Activated CD8-positive, alpha-beta memory T cell treated with anti-CD3 and anti-CD28 coated beads for 36 hours (primary cell): ENCODE measurements at regions not wholly inside any gene's neighbourhood (a gene's known extent, or its start where the extent isn't known, plus 50 kb on each side); places are given as distances from the start of the nearest gene placed in this dataset.

Experiments used
- CTCF ChIA-PET: fragments of 350-600 bp; sonication (Branson Sonifier 250); formaldehyde crosslinking; loops from one replicate; lab custom pipeline; 2021; ENCODE audit warnings: antibody characterized with exemption; lab: Charles Lee
- POLR2A ChIA-PET: fragments of 350-600 bp; sonication (Branson Sonifier 250); formaldehyde crosslinking; loops from one replicate; lab custom pipeline; 2021; ENCODE audit warnings: antibody characterized with exemption; lab: Charles Lee

DNA sequence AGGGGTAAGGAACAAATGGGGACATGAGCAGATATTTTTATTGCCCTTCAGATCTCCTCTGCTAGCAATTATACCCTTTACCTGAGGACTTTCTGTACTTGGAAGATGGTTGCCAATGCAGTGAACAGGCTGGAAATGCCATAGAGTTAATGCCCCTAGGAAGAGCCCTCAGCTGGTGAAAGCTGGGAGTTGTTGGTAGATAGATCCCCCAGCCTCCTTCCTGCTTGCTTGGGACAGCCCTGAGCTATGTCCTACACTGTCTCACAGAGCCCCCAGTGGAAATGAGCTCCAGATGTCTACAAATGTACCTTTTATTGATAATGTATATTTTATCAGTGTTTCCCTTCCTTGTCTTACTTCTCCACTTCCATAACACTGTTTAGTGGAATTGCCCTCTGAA is 87.6 kb upstream of the PAK5 start:
- POLR2A ChIA-PET: no interaction called here
- CTCF ChIA-PET: no interaction called here

DNA sequence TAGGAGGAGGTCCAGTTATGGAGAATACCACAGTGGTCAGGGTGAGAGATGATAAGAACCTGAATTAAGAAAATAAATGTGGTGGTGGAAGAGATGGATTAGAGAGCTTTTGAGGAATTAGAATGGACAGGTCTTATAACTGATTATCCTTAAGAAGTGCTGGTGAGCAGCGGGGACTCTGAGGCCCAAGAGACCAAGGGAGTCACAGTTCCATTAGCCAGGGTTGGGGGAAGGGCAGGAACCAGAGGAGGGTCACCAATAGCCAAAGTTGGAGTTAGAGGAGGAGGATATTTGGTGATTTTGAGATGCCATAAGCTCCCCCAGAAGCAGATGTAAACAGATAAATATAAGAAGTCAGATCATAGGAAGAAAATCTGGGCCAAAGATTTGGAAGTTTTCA is 87.1 kb upstream of the PAK5 start:
- ChIA-PET POLR2A (no interaction called here), CTCF (no interaction called here)

DNA sequence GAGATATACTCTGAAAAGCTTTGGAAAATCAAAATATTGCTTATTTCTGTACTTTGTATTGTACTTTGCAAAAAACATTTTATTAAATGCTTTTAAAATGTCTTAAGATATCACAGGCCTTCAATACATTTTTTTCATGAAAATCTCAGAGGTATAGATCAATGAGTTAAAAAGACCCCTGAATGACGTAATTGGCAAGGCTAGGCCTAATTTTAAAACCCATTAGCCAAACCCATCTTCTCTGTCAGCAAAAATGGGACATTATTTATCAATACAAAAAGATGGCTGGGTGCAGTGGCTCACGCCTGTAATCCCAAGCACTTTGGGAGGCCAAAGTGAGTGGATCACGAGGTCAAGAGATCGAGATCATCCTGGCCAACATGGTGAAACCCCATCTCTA is 84.8 kb upstream of the PAK5 start:
- ChIA-PET POLR2A (no interaction called here), CTCF (no interaction called here)

DNA sequence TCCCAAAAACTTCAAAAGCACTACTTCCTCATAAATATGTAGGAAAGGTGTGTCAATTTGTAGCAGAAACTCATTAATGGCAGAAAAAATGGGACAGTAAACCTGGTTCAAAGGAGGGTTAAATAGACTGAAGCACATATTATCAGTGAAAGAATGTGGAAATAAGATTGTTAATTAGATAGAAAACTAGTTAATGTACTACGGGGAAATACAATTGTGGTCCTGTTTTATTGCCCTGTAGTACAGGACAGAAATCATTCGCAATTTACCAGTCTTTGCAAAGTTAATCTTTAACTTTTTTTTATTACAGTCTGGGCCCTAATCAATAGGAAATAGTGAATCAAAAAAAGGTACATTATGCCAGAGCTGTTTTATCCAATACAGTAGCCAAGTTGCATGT is 82.0 kb upstream of the PAK5 start:
- ChIA-PET CTCF (interaction anchor here (0.7 kb wide), 1 partner anchor 337 kb away, joined by 4 read pairs; no protein-coding TSS in a partner anchor), POLR2A (no interaction called here)

DNA sequence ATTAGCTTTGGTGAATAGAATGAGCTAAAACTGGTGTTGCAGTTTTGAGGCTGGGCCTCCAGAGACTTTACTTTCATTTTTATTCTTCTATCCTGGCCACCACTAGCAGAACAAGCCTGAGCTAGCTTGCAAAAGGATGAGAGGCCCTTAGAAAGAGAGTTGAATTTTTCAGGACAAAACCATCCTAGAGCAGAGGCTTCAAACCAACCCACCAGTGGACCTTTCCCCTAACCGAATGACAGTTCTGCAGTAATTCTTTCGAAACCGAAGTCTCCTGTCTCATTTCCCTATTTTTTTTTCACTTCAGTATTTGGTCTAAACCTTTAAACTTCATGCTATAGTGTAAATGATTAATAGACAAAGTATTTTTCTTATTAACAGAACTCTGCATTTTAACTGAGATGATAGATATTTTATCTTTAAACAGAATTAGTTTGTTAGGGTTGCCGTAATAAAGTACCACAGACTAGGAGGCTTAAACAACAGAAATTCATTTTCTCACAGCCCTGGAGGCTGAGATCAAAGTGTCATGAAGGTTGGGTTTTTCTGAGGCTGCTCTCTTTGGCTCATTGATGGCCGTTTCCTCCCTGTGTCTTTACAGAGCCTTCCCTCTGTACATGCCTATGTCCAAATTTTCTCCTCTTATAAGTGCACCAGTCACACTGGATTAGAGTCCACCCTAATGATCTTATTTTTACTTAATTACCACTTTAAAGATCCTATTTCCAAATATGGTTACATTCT is 80.6 kb upstream of the PAK5 start:
- ChIA-PET CTCF (no interaction called here), POLR2A (no interaction called here)

DNA sequence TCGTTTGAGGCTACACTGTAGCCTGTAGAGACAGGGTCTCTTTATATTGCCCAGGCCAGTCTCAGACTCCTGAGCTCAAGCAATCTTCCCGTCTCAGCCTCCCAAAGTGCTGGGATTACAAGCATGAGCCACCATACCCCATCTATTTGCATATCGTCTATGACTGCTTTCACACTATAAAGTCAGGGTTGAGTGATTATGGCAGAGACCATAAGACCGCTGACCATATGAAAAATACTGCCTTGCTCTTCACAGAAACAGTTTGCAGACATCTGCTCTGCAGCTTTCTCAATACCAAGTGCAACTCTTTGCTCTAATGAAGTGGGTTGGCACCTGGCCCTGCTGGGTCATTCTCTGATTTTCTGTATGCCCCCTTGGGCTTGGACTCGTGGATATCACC is 79.5 kb upstream of the PAK5 start:
- POLR2A ChIA-PET: no interaction called here
- CTCF ChIA-PET: interaction anchor here (0.5 kb wide), 1 partner anchor 1158 kb away, joined by 3 read pairs; no protein-coding TSS in a partner anchor

DNA sequence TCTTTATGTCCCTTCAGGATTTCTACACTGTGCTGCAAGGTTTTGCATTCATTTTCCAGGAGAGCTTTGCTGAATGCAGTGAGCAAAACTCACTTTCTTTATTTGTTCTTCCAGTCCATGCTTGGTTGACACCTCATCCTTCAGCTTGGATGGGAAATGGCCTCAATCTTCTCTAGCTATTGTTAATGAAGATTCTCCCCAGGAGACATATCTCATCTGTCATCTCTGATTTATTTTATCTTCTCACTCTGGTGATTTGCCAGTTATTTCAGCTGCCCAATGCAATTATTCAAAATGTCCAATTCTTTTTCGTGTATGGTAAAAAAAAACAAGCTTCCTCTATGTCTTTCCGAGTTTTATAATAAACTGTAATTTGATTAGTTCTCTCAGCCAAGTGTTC is 77.9 kb upstream of the PAK5 start:
- ChIA-PET CTCF (interaction anchor here (0.6 kb wide), 1 partner anchor 298 kb away, joined by 3 read pairs; no protein-coding TSS in a partner anchor), POLR2A (no interaction called here)

DNA sequence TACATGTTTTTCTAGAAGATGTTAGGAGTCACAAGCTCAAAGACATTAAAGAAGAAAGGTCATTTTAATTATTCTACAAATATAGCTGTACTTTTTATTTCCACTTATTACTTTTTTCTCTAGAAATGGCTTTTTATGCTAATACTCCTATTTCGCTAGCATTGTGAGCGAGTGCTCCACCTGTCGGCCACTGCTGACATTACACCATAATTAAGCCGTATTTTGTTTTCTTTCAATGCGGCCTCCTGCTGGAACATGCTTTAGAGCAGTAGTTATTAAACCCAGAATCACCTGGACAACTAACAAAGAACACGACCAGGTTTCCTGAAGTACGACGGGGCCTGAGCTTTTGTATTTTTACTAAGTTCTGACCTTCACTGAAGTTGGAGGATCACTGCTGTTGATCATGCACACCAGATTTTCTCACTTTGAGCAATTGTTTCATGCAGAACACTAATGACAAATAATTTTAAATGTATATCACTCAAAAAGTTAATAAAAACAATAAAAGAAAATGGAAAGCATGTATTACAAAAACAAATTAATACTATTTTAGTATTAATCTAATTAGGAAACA is 74.1 kb upstream of the PAK5 start:
- CTCF ChIA-PET: interaction anchor here (2.6 kb wide), 1 partner anchor 295 kb away, joined by 14 read pairs; no protein-coding TSS in a partner anchor

DNA sequence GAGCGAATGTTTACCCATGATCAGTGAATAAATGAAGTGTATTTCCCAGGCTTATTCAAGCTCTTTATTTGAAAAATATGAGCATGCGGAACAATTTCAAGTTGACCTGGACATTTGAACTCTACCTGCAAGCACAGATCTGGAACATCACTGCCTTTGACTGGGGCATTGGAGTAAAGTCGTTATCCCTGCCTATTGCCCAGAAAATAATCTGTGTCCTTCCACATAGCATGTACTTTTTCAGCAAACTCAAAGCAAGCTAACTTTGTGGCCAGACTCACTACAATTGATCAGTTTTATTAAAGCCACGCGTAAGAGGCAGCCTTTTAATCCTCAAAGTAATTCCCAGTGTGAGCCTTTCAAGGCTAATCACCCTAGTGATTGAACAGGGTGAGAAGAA is 73.4 kb upstream of the PAK5 start:
- CTCF ChIA-PET: interaction anchor here (2.6 kb wide), 1 partner anchor 295 kb away, joined by 14 read pairs; no protein-coding TSS in a partner anchor

More for the DNA sequence above, 74.1 kb upstream of the PAK5 start:
- POLR2A ChIA-PET: no interaction called here

DNA sequence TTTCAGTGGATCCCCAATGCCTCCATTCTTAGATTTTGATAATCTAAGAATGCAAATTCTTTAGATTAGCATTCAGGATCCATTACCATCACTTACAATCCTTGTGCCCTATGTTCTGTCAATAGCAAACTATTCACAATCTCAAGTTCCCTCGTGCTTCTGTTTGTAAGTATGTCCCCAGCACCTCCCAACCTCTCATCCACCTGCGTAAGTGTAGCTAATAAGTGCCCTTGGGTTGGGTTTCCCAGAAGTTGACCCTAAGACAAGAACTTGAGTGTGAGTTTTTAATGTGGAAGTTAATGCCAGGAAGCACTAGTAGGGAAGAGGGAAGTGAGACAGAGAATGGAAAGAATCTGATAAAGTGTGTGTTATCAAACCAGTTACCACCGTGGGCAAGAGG is 72.6 kb upstream of the PAK5 start:
- POLR2A ChIA-PET: no interaction called here
- CTCF ChIA-PET: interaction anchor here (2.6 kb wide), 1 partner anchor 294 kb away, joined by 14 read pairs; no protein-coding TSS in a partner anchor

More for the DNA sequence above, 73.4 kb upstream of the PAK5 start:
- POLR2A ChIA-PET: no interaction called here

DNA sequence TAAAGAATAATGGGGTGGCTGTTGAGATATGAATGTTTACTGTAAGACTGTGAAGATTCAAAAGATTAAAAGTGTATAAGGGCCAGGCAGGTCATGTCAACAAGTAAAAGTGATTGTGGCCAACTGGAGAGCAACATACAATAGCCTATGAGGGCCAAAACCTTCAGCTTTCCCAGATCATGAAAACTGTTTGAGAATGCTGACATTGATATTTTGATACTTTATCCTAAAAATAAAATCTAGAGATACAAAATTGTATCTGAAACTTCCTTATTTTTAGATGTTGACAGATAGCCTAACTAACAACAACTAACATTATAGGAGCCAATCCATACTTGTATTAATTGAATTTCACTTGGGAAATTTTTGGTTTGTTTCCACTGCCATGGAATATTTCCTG is 70.3 kb upstream of the PAK5 start:
- POLR2A ChIA-PET: no interaction called here
- CTCF ChIA-PET: no interaction called here

DNA sequence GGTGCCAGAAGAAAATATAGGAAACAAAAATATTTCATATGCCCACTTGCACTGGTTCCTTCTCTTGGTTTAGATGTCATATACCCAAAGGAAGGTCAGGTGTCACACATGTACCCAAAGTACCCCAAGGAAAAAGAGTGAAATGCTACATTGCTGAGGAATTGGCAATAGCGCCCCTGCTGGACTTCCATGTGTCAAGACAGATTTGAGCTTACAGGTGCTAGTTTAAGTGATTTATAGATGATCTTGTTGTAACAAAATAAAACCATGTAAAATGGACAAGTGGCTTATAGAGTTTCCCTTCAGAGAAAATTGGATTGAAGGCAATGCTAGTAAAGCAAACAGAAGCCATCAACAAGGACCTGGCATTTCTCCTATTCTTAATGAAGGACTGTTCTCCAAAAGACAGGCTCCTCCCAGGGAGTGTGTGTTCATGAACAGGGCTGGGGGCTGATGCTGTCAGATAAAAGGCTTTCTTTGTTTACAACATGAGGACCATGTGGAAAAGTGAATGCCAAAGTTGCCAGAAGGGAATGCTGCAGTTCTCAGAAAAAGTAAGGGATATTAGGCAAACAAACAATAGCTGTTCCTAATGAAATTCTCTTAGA is 64.3 kb upstream of the PAK5 start:
- ChIA-PET CTCF (interaction anchor here (1.6 kb wide), 1 partner anchor 16 kb away, joined by 3 read pairs; no protein-coding TSS in a partner anchor), POLR2A (no interaction called here)

DNA sequence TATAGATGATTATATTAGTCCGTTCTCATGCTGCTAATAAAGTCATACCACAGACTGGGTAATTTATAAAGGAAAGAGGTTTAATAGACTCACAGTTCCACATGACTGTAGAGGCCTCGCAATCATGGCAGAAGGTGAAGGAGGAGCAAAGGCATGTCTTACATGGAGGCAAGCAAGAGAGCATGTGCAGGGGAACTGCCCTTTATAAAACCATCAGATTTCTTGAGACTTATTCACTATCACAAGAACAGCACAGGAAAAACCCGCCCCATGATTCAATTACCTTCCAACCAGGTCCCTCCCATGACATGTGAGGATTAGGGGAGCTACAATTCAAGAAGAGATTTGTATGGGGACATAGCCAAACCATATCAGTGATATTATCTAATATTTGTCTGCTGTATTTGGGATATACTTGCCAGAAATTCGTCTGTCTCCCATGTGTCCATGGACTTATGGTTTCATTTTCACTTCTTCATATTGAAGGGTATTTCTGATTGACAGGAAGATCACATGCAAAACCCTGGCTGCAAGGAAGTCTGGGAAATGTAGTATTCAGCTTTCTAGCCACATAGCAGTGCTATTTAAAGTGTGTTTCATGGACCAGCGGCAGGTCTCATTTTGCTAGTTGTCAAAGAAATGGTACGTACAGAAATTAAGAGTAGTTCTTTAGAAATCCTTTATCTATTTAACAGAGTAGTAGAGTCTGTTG is 50.5 kb upstream of the PAK5 start:
- ChIA-PET POLR2A (no interaction called here), CTCF (no interaction called here)
